CD14-positive monocyte (primary cell): ENCODE measurements at regions not wholly inside any gene's neighbourhood (a gene's known extent, or its start where the extent isn't known, plus 50 kb on each side); places are given as distances from the start of the nearest gene placed in this dataset.

Experiments used
- DNase-seq, 3 donors: peaks; one replicate each; pipeline ENCODE4 v3.0.0-alpha.2; 2011 to 2022
- H2AFZ ChIP-seq: 2 replicates; pipeline ENCODE4 v1.6.0; 2012; ENCODE audit warnings: mild to moderate bottlenecking, low read depth, low read length, inconsistent platforms; ENCODE audit not compliant: insufficient read depth, poor library complexity, severe bottlenecking
- H3K27ac ChIP-seq, 2 donors: 1 replicate in 1 of 2; 2 replicates in 1 of 2; pipeline ENCODE4 v1.5.1; 2012 to 2013; ENCODE audit warnings: low read length in 2 of 2, control low read depth in 1 of 2, inconsistent platforms in 1 of 2, low read depth in 1 of 2, mild to moderate bottlenecking in 1 of 2
- H3K27me3 ChIP-seq, 2 donors: one replicate each; pipeline versions ENCODE4 v1.6.0 to v1.6.1; 2011 to 2013; ENCODE audit warnings: low read length in 2 of 2; ENCODE audit not compliant: control insufficient read depth in 2 of 2, insufficient read depth in 2 of 2
- H3K36me3 ChIP-seq, 2 donors: replicated peaks in 1 of 2; 1 replicate in 1 of 2; 2 replicates in 1 of 2; pipeline versions ENCODE4 v1.5.1 to v1.6.1; 2012 to 2013; ENCODE audit warnings: low read length in 2 of 2, control low read depth in 1 of 2, inconsistent platforms in 1 of 2, mild to moderate bottlenecking in 1 of 2; ENCODE audit not compliant: insufficient read depth in 2 of 2, control insufficient read depth in 1 of 2
- H3K4me1 ChIP-seq, 2 donors: 1 replicate in 1 of 2; 2 replicates in 1 of 2; pipeline versions ENCODE4 v1.5.1 to v1.6.1; 2012 to 2013; ENCODE audit warnings: low read length in 2 of 2, control low read depth in 1 of 2, inconsistent platforms in 1 of 2, mild to moderate bottlenecking in 1 of 2, moderate library complexity in 1 of 2; ENCODE audit not compliant: insufficient read depth in 2 of 2, control insufficient read depth in 1 of 2
- H3K4me2 ChIP-seq: replicated peaks from 2 replicates; pipeline ENCODE3; 2012; ENCODE audit warnings: low read length, moderate library complexity, mild to moderate bottlenecking; ENCODE audit not compliant: poor library complexity, severe bottlenecking; ENCODE audit errors: extremely low read depth
- H3K4me3 ChIP-seq, 3 experiments: fragments of 200-600 bp in 1 of 3; sonication (generic) in 1 of 3; replicated peaks in 1 of 3; 1 replicate in 2 of 3; 2 replicates in 1 of 3; pipeline ENCODE4 v1.5.1; 2011 to 2013; ENCODE audit warnings: low read length in 3 of 3, mild to moderate bottlenecking in 3 of 3, control low read depth in 2 of 3, low read depth in 2 of 3, inconsistent platforms in 1 of 3, moderate library complexity in 1 of 3
- H3K79me2 ChIP-seq: 2 replicates; pipeline ENCODE4 v1.6.0; 2012; ENCODE audit warnings: mild to moderate bottlenecking, control low read depth, inconsistent platforms, low read length, moderate library complexity; ENCODE audit not compliant: insufficient read depth
- H3K9ac ChIP-seq: 2 replicates; pipeline ENCODE4 v1.6.0; 2017; ENCODE audit warnings: low read length, mild to moderate bottlenecking; ENCODE audit not compliant: insufficient read depth, poor library complexity, severe bottlenecking
- H3K9me3 ChIP-seq, 2 donors: replicated peaks in 1 of 2; 1 replicate in 1 of 2; 2 replicates in 1 of 2; pipeline versions ENCODE4 v1.5.1 to v1.6.1; 2012 to 2013; ENCODE audit warnings: low read length in 2 of 2, control low read depth in 1 of 2; ENCODE audit not compliant: control insufficient read depth in 1 of 2, insufficient read depth in 1 of 2
- H4K20me1 ChIP-seq: 2 replicates; pipeline ENCODE4 v1.6.0; 2012; ENCODE audit warnings: mild to moderate bottlenecking, low read length, control low read depth, moderate library complexity; ENCODE audit not compliant: insufficient read depth
- H3K27ac Mint-ChIP-seq, 7 donors: one replicate each; pipeline ENCODE4 v1.8.0; 2020; ENCODE audit warnings: mild to moderate bottlenecking in 7 of 7, mixed read lengths in 7 of 7, moderate library complexity in 6 of 7, inconsistent platforms in 2 of 7
- H3K27me3 Mint-ChIP-seq, 3 donors: one replicate each; pipeline ENCODE4 v1.8.0; 2021 to 2022; ENCODE audit warnings: low read depth in 3 of 3, mild to moderate bottlenecking in 3 of 3, mixed read lengths in 3 of 3, moderate library complexity in 3 of 3, inconsistent platforms in 1 of 3
- H3K36me3 Mint-ChIP-seq, 2 donors: one replicate each; pipeline ENCODE4 v1.8.0; 2020; ENCODE audit warnings: mixed read lengths in 2 of 2, inconsistent platforms in 1 of 2, mild to moderate bottlenecking in 1 of 2
- H3K4me1 Mint-ChIP-seq: one replicate; pipeline ENCODE4 v1.8.0; 2020; ENCODE audit warnings: mild to moderate bottlenecking, mixed read lengths
- H3K4me3 Mint-ChIP-seq, 2 donors: one replicate each; pipeline ENCODE4 v1.8.0; 2020; ENCODE audit warnings: mild to moderate bottlenecking in 2 of 2, mixed read lengths in 2 of 2, moderate library complexity in 1 of 2
- H3K9me3 Mint-ChIP-seq, 7 donors: one replicate each; pipeline ENCODE4 v1.8.0; 2020 to 2022; ENCODE audit warnings: mixed read lengths in 7 of 7, mild to moderate bottlenecking in 6 of 7, moderate library complexity in 6 of 7, inconsistent platforms in 2 of 7
- WGBS: methylation state at CpG from one replicate; pipeline ENCODE4 v1.1.5; 2013; ENCODE audit warnings: missing lambda C conversion rate; ENCODE audit not compliant: insufficient coverage; 5-methylcytosine and 5-hydroxymethylcytosine counted together
- intact Hi-C, 2 donors: fragments of 100-400 bp; cut with micrococcal nuclease; formaldehyde crosslinking; loops; one replicate each; pipeline versions ENCODE4 v1.15.0 to v1.15.1; 2023
- TF ChIP-seq, protein P1 (sequence below): fragments of 200-600 bp; IDR thresholded peaks from one replicate; pipeline ENCODE4 v1.8.0; 2022; ENCODE audit warnings: antibody characterized with exemption, mild to moderate bottlenecking

DNA sequence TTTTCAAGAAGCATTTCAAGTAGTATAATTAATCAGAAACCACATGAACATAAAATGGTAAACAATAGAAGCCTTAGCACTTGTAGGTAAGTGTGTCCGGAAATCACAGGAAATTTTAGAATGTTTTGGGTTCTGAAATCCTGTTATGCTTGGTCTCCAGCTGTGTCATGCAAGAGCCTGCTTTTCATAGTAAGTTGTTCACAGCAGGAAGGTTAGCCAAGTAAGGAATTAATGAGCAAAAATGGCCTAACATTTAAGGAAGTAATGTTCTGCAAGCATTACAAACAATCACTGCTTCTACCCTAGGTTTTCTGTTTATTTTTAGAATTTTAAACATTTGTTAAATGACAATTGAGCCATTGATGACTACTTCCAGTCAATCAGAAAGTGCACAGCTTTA is 669.5 kb downstream of the SLCO4C1 start:
- no peaks in the 10 kb centered on the region for H3K36me3 Mint-ChIP-seq
- H3K4me2 ChIP-seq = no peak overlapping the region
- no peak overlapping the region for H3K9ac ChIP-seq
- intact Hi-C loops = no loop called here
- H2AFZ ChIP-seq = no peak overlapping the region
- no peak overlapping the region for H3K27ac Mint-ChIP-seq
- H3K27ac ChIP-seq = no peak overlapping the region
- H3K79me2 ChIP-seq = no peaks in the 10 kb centered on the region
- H3K36me3 ChIP-seq = no peaks in the 10 kb centered on the region
- no peaks in the 10 kb centered on the region for H4K20me1 ChIP-seq
- H3K9me3 Mint-ChIP-seq = peaks cover 2 to 12% (median 6%) of the 10 kb centered on the region in 7 donors
- H3K9me3 ChIP-seq = peaks cover 0 to 8% of the 10 kb centered on the region in 2 donors
- H3K4me1 Mint-ChIP-seq = no peaks in the 10 kb centered on the region
- H3K27me3 ChIP-seq = no peaks in the 10 kb centered on the region
- DNase-seq = no peak
- TF ChIP-seq, protein P1, sequence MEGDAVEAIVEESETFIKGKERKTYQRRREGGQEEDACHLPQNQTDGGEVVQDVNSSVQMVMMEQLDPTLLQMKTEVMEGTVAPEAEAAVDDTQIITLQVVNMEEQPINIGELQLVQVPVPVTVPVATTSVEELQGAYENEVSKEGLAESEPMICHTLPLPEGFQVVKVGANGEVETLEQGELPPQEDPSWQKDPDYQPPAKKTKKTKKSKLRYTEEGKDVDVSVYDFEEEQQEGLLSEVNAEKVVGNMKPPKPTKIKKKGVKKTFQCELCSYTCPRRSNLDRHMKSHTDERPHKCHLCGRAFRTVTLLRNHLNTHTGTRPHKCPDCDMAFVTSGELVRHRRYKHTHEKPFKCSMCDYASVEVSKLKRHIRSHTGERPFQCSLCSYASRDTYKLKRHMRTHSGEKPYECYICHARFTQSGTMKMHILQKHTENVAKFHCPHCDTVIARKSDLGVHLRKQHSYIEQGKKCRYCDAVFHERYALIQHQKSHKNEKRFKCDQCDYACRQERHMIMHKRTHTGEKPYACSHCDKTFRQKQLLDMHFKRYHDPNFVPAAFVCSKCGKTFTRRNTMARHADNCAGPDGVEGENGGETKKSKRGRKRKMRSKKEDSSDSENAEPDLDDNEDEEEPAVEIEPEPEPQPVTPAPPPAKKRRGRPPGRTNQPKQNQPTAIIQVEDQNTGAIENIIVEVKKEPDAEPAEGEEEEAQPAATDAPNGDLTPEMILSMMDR = no peak
- 100% methylated on average over 1 of the region's 1 CpG for WGBS
- no peak overlapping the region for H3K4me3 ChIP-seq
- no peaks in the 10 kb centered on the region for H3K27me3 Mint-ChIP-seq
- no peaks in the 10 kb centered on the region for H3K4me1 ChIP-seq
- H3K4me3 Mint-ChIP-seq = no peak overlapping the region

- Histone ChIP-seq H3K27me3 (no peaks in the 10 kb centered on the region), H3K9me3 (peaks cover 7 to 8% of the 10 kb centered on the region in 2 donors), H3K9ac (no peak overlapping the region), H2AFZ (no peak overlapping the region), H3K79me2 (no peaks in the 10 kb centered on the region), H4K20me1 (no peaks in the 10 kb centered on the region), H3K27ac (no peak overlapping the region), H3K36me3 (no peaks in the 10 kb centered on the region), H3K4me1 (no peaks in the 10 kb centered on the region), H3K4me2 (no peak overlapping the region), H3K4me3 (no peak overlapping the region)
- WGBS = 90% methylated on average over 5 of the region's 6 CpGs
- Mint-ChIP-seq H3K27ac (no peak overlapping the region), H3K27me3 (no peaks in the 10 kb centered on the region), H3K9me3 (peaks cover 0 to 13% (median 10%) of the 10 kb centered on the region in 7 donors), H3K4me3 (no peak overlapping the region), H3K4me1 (no peaks in the 10 kb centered on the region), H3K36me3 (no peaks in the 10 kb centered on the region)
- no peak for DNase-seq
- intact Hi-C loops = no loop called here
- TF ChIP-seq, protein P1 = no peak
These were observed 685.0 kb downstream of the SLCO4C1 start for GRCh38 chr5:101611039-101611438.
